H54 (cell line): ENCODE measurements at regions not wholly inside any gene's neighbourhood (a gene's known extent, or its start where the extent isn't known, plus 50 kb on each side); places are given as distances from the start of the nearest gene placed in this dataset.
A peak's percentile ranks its signal among the peaks of the same experiment; 100 is the strongest.

Experiments
- DNase-seq: peaks from one replicate; pipeline ENCODE4 v3.0.0; 2011; ENCODE audit warnings: low spot score, mixed read lengths; ENCODE audit not compliant: insufficient read length
- FAIRE-seq: peaks from 3 replicates; lab custom pipeline; 2011; peaks lifted over from hg19 to GRCh38; lab: Jason Lieb, UNC
- POLR2A ChIP-seq: IDR thresholded peaks from 2 replicates; pipeline ENCODE4 v1.6.1; 2011; ENCODE audit warnings: low read depth, mild to moderate bottlenecking, low read length

DNA sequence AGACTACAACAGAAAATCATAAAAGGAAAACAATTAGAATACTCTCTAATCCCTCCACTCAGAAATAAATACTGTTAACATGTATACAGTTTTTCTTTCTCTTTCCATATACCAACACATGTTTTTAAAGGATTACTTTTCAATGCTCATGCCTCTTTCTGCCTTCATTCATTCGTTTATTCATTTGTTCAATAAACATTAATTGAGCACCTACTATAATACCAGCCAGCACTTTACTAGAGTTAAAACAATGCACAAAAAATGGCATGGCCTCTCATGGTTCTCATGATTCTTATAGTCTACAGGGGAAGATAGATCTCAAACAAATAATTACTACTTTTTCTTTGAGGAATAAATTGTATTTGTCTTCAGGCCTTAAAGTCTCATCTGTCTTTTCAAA, 70.3 kb upstream of the RIPOR2 start:
- no peak for FAIRE-seq
- no peak for TF ChIP-seq POLR2A
- DNase-seq, result no peak

DNA sequence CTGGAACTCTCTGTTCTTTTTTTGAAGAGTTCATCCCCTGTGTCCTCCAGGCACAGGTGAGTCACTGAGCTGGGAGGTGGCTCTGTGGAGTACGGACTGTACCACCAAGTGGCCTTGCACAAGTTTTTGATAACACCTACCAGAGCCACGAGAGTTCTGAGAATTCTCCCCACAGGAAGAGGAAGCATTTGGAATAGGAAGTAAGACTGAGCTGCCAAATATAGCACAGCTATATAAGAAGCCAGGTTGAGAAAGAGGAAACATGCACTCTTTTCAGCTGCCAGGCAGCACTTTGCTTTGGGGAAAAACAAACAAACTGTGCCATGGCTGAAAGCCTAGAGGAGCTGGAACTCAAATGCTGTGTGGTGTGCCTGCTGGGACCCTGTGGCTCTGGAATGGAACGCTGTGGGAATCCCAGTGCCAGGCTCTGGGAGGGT, 70.8 kb upstream of the RIPOR2 start:
- no peak for TF ChIP-seq POLR2A
- FAIRE-seq, result no peak
- DNase-seq, result no peak

DNA sequence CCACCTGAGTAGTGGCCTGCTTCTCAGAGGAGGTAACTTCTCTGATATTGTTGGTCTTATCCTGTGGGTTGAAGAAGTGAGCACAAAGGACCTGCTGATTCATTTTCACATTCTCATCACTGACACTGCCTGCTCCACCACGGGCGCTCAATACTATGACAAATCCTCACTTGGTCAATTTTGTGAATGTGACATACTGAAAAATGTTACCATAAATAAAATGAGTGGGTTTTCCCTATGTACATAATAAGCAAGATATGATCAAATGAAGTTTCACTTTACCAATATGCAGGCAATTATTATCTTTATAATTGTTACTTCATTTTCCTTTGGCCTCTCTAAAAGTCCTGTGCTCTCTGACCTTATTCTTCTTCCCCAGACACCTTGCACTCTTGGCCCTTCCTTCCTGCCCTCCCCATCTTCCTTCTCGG, 71.5 kb upstream of the RIPOR2 start:
- no peak for TF ChIP-seq POLR2A
- DNase-seq (no peak), FAIRE-seq (no peak)

DNA sequence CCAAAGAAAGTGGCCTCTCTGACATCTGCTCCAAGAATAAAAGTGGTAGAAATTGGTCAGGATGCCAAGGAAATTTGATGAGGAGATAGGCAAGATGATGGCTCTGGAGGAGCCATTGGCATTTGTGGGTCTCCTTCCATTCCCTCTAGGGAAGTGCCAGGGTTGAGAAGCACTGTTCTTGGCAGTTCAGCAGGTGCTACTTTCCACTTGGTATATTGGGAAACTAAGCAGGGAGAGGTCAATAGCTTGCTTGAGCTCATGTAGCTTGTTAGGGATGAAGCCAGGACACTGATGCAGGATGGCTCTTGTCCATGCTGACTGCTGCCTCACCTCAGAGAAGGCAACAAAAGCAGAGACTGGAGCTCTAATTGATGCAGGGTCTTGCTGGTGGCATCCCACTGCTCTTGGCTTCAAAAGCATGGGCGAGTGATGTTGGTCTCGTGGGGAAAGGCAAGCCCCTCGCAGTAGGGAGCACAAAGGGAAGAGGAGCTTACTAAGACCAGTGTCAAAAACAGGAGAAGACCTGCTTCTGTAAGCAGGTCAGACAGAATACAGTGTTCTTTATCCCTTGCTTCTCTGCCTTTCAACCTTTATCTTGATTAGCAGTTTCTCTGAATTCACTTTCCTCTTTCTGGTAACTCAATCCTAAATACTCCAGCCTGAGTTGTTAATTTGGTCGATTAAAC, 73.1 kb upstream of the RIPOR2 start:
- no peak for DNase-seq
- no peak for TF ChIP-seq POLR2A
- FAIRE-seq, result no peak

DNA sequence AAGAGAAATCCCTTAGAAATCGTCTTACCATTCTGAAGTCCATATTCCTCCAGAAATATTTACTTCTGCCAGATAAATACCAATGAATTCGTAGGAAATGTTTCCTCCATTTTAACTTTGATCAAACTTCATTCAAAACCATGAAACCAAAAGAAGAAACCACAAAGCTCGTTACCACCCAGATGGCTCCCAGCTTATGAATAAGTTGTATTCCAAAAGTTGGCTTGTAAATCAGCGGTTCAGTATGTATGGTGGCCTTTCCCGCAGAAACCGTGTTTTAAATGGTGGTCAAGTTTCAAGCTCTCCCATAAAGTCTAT, 73.6 kb upstream of the RIPOR2 start:
- DNase-seq (no peak), FAIRE-seq (no peak)
- TF ChIP-seq POLR2A, result no peak

DNA sequence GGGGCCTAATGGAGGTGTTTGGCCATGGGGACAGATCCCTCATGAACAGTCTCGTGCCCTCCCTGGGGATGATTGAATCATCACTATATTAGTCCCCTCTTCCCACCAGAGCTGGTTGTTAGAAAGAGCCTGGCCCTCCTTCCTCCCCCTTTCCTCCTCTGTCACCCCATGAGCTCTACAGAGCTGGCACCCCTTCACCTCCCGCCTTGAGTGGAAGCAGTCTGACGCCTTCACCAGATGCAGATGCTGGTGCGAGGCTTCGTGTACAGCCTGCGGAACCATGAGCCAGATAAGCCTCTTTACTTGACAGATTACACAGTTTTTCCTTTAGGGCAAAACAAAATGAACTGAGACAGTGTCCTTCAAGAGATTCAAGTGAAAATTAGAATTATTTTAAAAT, 74.4 kb upstream of the RIPOR2 start:
- TF ChIP-seq POLR2A, result no peak
- FAIRE-seq (no peak), DNase-seq (no peak)

DNA sequence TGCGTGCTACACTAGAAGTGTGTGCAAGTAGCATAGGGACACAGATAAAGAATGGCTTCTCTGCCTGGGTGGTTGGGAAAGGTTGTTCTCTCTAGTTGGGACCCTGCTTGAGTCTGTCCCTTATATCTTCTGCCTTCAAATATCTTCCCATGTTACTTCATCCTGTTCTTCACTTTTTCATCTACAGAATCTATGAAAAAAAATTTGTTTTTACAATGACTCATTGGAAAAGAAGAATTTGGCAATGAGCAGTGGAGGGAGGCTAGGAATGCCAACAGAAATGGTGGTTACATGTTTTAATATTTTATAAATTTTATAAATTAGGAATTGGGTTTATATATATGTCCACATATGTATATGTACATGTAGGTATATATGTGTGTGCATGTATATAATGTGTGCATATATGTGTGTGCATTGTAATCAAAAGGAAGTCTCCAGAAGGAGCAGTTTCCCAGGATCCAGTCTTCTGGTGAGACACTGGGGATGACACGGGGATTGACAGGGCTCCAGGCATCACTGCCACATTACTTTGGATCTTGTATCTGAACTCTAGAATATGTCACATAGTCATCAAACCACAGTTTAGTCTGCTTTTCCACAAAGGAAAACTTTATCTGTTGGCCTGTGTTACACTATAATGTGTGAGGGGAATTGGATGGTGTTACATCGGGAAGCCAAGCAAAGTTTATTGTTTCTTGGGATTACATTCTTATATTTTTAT, 75.3 kb upstream of the RIPOR2 start:
- TF ChIP-seq POLR2A, result no peak
- DNase-seq (no peak), FAIRE-seq (no peak)

DNA sequence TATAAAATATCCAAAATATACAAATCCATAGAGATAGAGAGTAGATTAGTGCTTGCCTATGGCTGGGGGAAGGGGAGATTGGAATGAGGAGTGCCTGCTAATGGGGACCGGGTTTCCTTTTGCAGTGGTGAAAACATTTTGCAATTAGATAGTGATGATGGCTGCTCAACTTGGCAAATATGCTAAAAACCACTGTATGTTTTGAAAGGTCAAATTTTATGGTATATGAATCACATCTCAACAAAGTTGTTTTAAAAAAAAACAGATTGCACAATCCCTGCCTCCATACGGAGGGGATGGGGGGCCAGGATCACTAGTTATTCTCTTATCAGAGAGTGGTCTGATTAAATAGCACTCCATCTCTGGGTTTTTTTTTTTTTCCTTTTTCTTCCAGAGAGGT, 76.9 kb upstream of the RIPOR2 start:
- TF ChIP-seq POLR2A, result no peak
- DNase-seq (no peak), FAIRE-seq (no peak)

DNA sequence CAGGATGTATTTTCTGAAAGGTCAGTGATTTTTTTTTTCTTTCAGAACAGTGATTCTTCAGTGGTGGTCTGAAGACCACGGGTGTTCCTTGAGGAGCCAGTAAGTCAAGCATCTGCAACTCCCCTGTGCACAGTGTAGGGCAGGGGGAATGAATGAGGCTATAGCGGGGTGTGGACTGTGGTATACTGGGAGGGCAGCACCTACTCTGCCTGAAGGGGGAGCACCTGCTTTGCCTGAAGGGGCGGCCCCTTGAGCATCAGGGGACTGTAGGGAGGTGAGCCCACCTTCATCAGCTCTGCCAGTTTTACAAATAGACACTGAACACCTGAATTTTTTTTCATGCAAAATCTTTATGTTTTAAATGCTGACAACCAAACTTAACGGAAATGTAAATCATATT, 77.5 kb upstream of the RIPOR2 start:
- DNase-seq (no peak), FAIRE-seq (no peak)
- no peak for TF ChIP-seq POLR2A

DNA sequence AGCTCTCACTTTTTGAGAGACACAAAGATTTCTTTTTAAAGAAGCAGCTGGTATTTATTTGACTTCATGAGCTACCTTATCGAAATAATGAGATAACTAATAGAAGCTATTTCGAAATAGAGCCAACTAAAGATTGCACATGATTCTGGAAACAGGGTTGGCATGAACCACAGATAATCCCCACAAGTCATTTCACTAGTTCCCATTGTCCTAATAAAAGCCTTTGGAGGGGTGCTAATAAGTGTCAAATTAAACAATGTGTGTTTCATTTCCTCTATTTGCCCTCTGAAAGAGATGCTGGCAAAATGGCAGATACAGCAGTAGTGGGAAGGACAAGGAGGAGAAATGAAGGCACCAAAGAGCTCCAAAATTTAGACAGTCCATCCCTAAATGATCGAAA, 78.6 kb upstream of the RIPOR2 start:
- FAIRE-seq, result no peak
- no peak for DNase-seq
- TF ChIP-seq POLR2A, result no peak

DNA sequence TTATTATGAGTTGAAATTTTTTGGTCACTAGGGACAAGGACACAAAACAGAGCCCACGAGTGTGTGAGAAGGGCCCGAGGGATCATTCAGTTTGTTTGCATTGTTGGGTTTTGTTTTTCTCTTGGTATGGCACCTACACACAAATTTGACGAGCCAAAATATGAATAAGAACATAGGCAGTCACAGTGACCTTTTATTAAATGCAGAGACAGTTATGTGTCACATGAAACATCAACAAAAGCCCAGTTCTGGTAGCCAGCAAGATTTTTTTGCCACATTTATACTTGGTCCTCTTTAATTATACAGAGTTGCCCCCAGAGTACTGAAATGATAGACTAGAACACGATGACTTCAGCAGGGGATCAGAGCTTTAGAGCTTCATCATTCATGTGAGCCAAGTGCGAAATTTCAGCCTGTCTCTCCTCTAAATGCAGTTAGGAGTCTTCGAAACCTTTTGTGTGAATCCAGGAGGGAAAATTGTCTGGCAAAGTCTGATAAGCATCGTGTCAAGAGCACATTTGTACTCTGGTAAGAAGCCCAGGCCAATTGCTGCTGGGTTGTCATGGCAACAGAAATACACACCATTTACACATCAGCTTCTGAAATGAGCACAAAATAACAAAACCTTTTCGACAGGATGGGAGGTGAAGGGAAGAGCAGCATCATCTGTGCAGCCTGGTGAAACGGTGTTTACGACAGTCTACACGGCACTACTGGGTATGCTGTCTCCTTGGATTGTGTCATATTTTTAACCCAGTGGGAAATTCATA, 79.2 kb upstream of the RIPOR2 start:
- no peak for FAIRE-seq
- no peak for DNase-seq
- TF ChIP-seq POLR2A, result no peak

DNA sequence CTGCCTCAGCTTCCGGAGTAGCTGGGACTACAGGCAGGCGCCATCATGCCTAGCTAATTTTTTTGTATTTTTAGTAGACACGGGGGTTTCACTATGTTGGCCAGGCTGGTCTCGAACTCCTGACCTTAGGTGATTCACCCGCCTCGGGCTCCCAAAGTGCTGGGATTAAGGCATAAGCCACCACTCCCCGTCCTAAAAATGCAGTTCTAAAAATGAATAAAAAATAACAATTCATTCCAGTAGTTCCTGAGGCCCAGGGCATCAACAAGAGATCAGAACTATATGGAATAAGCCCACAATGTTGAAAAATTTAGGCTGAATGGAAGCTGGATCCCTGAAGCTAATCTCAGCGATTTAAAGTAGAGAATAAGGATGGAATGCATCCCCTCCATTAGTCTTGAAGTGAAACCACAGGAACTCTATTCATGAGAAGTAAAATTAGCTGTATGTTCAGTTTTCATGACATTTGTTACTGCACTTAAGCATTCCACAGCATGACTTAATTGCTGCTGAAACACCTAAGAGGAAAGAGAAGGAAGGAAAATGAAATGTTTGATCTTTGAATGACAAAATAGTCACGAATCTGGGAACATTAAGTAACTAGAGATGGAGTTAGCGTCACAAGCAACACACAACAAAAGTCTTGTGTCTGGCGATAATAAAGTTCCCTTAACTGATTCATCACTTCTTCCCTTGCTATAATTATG, 80.4 kb upstream of the RIPOR2 start:
- FAIRE-seq (no peak), DNase-seq (no peak)
- TF ChIP-seq POLR2A, result no peak

DNA sequence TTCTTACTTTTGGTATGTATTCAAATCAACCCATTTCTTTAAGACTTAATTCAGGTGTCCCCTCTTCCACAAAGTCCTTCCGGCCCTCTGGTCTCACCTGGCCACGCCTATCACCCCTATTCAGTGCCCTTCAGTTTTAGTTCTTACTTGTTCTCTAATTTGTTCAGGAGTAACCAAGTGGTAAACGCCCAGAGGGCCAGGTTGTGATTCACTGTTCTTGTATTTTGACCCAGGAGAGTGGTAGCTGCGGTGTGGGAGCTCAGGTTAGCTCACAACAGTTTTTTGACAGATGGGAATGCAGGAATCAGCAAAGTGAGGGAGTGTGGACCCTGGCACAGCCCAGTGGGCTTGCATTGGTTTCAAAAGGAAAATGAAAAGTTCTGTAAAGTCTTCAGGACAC, 81.7 kb upstream of the RIPOR2 start:
- DNase-seq (no peak), FAIRE-seq (peak; percentile 20)

DNA sequence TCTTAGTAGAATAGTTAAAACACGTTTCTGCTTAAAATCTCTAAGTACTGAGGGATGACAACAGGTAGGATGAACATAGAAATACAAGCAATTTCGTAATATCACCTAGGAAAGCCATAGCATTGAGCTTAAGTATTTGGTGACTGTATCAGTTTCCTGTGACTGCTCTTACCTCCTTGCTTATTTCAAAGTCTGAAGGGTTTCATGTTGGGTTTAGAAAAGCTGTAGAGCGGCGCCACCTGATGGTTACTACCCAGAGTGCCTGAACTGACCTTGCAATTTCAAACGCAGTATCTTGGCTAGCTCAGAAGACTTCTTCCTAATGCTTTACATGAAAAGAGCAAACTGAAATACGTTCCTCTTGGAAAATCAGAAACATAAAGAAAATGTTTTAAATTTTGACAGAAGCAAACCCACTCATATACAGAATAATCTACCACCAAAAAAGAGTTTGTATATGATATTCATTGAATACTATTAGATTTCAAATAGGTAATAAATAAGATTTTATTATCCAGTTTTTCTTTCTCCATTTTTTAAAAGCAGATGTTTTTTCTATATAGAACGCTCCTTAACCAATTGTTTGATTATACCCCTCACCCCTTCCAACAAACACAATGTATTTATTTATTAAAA, 82.3 kb upstream of the RIPOR2 start:
- DNase-seq (peak; percentile 40), FAIRE-seq (peak; percentile 81)
- TF ChIP-seq POLR2A, result no peak

More for the DNA sequence above, 81.7 kb upstream of the RIPOR2 start:
- no peak for TF ChIP-seq POLR2A
